ENCODE measurements at regions not wholly inside any gene's neighbourhood (a gene's known extent, or its start where the extent isn't known, plus 50 kb on each side); places are given as distances from the start of the nearest gene placed in this dataset.

GRCh38 chr18:24930971-24931370, 421.0 kb downstream of the ZNF521 start:
- CTCF ChIA-PET = no interaction called here
- DNase-seq (no peak), ATAC-seq (ENCODE audit: low read depth) (peak; percentile 34)
- intact Hi-C loops (cut with micrococcal nuclease) = no loop called here
- Mint-ChIP-seq H3K36me3 (ENCODE audit: low read depth) (no peaks in the 10 kb centered on the region), H3K9me3 (no peaks in the 10 kb centered on the region), H3K4me1 (peaks cover 56% of the 10 kb centered on the region), H3K27ac (peak overlapping the region; percentile 63), H3K27me3 (no peaks in the 10 kb centered on the region), H3K4me3 (no peak overlapping the region)
- TF ChIP-seq CTCF (IDR thresholded peaks at IDR 0.05) = no peak
- POLR2A ChIA-PET = interaction anchor here (0.6 kb wide), 1 partner anchor 10 kb away, joined by 7 read pairs; no protein-coding TSS in a partner anchor

DNA sequence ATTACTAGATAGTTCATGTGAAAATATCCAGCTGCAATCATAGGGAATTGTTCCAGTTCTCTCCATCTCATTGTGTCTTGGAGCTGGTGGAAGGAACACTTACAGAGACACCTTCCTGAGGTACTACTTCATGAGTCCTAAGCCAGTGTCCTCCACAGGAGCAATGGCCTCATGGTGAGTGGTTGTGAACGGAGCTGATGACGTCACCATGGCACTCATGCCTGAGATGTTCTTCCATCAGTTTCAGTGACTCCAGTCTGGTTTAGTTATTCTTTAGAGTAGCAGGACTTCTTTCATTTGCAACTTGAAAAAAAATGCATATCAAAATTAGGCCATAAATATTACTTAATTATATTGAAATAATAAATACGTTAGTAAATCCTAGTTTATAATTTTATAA, 418.6 kb downstream of the ZNF521 start:
- Mint-ChIP-seq H3K4me1 (peaks cover 32% of the 10 kb centered on the region), H3K9me3 (no peaks in the 10 kb centered on the region), H3K27me3 (no peaks in the 10 kb centered on the region), H3K4me3 (no peak overlapping the region), H3K36me3 (ENCODE audit: low read depth) (no peaks in the 10 kb centered on the region), H3K27ac (no peak overlapping the region)
- no peak for ATAC-seq (ENCODE audit: low read depth)
- ChIA-PET CTCF (no interaction called here), POLR2A (no interaction called here)
- intact Hi-C loops (cut with micrococcal nuclease) = no loop called here
- DNase-seq = no peak
- TF ChIP-seq CTCF (IDR thresholded peaks at IDR 0.05) = no peak

- Mint-ChIP-seq H3K36me3 (ENCODE audit: low read depth) (no peaks in the 10 kb centered on the region), H3K4me1 (peaks cover 26% of the 10 kb centered on the region), H3K27ac (no peak overlapping the region), H3K4me3 (no peak overlapping the region), H3K27me3 (no peaks in the 10 kb centered on the region), H3K9me3 (no peaks in the 10 kb centered on the region)
- intact Hi-C loops (cut with micrococcal nuclease) = no loop called here
- DNase-seq (no peak), ATAC-seq (ENCODE audit: low read depth) (no peak)
- CTCF ChIA-PET = no interaction called here
- TF ChIP-seq CTCF (IDR thresholded peaks at IDR 0.05) = no peak
- POLR2A ChIA-PET = no interaction called here
Observed at GRCh38 chr18:24934258-24934932, 417.6 kb downstream of the ZNF521 start.

DNA sequence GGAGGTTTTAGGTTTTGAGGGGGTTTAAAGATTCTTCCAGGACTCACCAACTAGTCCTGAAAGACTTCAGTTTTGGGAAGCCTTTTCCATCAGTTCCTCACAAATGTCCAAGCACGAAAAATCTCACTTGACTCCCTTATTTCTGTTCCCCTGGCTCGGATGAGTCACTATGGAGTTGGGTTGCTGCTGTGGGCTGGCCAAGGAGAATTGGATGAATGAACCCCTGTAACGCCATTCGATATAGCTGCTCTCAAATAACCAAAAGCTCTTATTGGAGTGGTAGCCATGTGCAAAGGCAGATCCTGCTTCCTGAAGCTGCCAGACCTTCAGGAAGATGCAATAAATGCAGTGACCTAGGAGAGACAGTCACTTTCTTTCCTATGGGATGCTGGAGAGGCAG, 417.0 kb downstream of the ZNF521 start:
- Mint-ChIP-seq H3K4me3 (no peak overlapping the region), H3K27ac (no peak overlapping the region), H3K36me3 (ENCODE audit: low read depth) (no peaks in the 10 kb centered on the region), H3K9me3 (no peaks in the 10 kb centered on the region), H3K4me1 (peaks cover 21% of the 10 kb centered on the region), H3K27me3 (no peaks in the 10 kb centered on the region)
- ChIA-PET CTCF (no interaction called here), POLR2A (no interaction called here)
- no peak for TF ChIP-seq CTCF (IDR thresholded peaks at IDR 0.05)
- intact Hi-C loops (cut with micrococcal nuclease) = no loop called here
- ATAC-seq (ENCODE audit: low read depth) = no peak
- DNase-seq = no peak

DNA sequence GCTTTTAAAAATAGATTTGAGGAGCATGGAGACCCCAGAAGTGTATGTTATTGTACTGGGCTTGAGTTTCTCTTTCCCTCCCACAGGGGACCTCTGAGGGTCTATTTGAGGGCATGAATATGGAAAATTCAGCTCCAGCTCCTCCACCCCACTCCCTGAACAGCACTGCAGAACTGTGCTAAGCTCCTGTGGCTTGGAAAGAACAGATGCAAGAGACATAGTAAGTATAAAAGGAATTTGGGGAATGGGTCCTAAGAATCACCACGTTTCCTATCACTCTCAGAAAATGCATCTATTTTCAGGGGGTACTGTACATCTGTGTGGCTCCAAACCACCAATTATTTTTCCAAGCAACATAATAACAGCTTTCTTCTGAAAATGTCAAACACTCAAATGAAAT, 416.1 kb downstream of the ZNF521 start:
- ATAC-seq (ENCODE audit: low read depth) (no peak), DNase-seq (no peak)
- no peaks in the 10 kb centered on the region for H3K9me3 Mint-ChIP-seq
- H3K4me3 Mint-ChIP-seq = no peak overlapping the region
- intact Hi-C loops (cut with micrococcal nuclease) = no loop called here
- POLR2A ChIA-PET = no interaction called here
- H3K27ac Mint-ChIP-seq = no peak overlapping the region
- H3K36me3 Mint-ChIP-seq (ENCODE audit: low read depth) = no peaks in the 10 kb centered on the region
- TF ChIP-seq CTCF (IDR thresholded peaks at IDR 0.05) = no peak
- H3K27me3 Mint-ChIP-seq = no peaks in the 10 kb centered on the region
- peaks cover 12% of the 10 kb centered on the region for H3K4me1 Mint-ChIP-seq
- CTCF ChIA-PET = no interaction called here

Measured in activated B cell treated with CpG ODN at 0.5 μM for 24 hours (primary cell).